ENCODE measurements at regions not wholly inside any gene's neighbourhood (a gene's known extent, or its start where the extent isn't known, plus 50 kb on each side); places are given as distances from the start of the nearest gene placed in this dataset.

DNA sequence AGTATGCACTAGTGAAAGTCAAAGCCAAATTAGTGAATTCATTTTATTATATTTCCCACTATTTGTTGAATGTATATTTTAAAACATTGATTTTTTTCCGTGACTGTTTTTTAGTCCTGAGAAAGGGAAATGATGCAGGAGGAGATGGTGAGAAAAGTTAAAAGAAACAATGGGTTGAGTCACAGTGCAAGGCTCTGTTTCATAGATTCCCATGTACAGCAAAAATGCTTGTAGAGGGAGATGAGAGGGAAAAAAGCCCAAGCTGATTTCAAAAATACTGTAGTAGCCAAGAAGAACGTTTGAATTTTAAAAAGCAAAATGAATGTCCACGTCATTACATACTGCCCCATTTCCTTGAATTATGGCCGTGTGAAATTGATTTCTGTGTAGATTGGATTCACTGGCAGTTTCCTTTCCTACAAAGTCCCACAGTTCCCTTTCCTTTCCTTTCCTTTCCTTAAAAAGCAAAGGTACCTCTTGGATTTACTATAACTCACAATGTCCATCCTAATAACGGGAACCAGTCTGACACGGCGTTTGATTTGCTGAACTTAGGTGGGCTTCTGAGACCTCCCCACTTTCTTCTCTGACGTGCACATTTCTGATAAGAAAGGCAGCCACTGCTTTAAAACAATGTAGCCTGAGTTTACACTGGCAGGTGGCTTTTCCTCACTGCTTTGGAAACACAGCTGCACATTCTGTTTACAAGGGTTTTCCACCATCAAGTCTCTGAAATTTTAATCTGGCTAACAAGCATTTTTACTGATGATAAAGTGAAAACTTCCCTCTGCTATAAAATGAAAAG, 63.7 kb downstream of the SPCS3 start:
- DNase-seq (ENCODE audit: low spot score): no peak

DNA sequence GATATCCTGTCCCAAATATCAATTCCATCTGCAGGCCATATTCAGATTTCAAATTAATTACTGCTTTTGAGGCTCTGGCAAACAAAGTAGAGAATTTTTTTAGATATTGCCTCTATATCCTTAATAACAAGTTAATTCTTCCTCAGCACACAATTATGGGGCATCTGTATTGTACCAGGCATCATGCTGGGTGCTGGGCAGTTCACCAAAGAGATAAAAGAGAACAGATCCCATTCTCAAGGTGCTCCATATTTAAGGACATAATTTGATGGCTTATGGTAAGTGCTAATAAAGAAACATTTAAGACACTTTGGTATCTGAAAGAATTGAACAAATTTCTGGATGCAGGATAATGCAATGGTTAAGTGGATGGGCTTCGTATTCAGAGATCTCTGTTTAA, 65.8 kb downstream of the SPCS3 start:
- DNase-seq (ENCODE audit: low spot score): no peak

DNA sequence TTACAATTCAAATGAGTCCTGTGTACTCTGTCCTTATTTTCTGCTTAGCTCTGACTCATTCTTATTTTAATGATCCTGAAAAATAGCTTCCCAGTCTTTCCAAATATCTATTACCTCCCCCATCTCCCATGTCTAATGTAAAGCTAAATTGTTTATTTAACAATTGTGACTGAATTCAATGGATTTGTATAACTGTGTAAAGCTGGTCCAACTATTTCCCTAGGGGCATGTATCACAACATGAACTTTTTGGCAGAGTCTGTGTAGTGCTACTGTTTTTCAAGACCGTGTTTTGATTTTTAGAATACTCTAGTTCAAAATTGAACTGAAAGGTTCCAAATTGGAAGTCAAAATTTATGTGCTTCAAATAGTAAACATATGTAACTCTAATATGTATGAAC, 67.8 kb downstream of the SPCS3 start:
- DNase-seq (ENCODE audit: low spot score): no peak

GRCh38 chr4:176393306-176394013, 73.7 kb downstream of the SPCS3 start:
- peak; percentile 18 for DNase-seq (ENCODE audit: low spot score)

GRCh38 chr4:176400816-176401461, 81.2 kb downstream of the SPCS3 start:
- no peak for DNase-seq (ENCODE audit: low spot score)

DNA sequence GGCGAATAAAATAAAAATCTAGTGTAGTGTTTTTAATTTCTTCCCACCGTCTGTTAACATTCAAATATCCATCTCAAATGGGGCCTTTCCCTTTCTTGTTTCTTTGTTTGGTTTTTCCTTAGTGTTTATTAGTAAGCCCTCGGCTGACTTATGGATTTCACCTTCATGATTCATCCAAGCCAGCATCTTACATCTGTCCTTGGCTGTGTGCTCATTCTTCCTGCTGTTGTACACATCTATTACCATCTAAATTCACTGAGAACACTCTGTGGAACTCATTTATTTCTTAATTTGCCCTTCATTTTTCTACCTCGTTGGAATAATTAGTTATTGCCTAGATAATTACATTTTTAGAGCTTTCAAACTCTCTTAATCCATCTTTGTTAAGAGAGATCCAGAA, 84.9 kb downstream of the SPCS3 start:
- no peak for DNase-seq (ENCODE audit: low spot score)

DNA sequence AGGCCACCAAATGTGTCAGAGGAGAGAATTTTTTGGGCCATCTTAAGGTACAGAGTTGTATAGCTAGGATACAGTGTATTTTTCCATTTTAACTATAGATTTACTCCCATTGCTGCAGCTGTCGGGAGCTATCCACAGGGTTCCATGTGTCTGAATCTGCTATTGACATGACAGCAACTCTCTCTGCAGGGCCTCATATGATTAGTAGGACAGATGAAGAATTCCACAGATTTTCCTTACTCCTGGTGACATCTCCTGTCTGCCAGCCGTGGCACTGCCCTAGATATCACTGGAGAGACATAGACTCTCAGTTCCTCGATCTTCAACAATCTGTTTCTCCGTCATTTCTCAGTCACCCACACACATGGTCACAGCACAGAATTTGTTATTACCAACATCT, 86.5 kb downstream of the SPCS3 start:
- DNase-seq (ENCODE audit: low spot score): no peak

DNA sequence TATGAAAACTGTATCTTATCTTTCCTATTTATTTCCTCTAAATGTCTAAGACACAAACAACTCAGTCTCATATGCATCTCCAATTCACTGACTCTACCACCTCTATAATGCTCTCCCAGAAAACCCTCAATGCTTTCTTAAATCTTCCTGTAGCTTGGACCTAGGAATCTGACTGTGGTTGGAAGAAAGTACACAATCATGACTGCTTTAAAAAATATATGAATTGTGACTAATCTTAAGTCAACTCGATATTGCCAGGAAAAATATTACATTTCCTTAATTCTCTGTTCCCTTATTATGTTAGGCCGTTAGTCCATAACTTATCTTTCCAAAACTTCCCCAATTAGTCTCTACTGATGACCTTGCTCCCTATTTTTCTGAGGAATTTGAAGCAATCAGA, 87.0 kb downstream of the SPCS3 start:
- DNase-seq (ENCODE audit: low spot score): no peak

GRCh38 chr4:176409627-176410026, 89.9 kb downstream of the SPCS3 start:
- no peak for DNase-seq (ENCODE audit: low spot score)

DNA sequence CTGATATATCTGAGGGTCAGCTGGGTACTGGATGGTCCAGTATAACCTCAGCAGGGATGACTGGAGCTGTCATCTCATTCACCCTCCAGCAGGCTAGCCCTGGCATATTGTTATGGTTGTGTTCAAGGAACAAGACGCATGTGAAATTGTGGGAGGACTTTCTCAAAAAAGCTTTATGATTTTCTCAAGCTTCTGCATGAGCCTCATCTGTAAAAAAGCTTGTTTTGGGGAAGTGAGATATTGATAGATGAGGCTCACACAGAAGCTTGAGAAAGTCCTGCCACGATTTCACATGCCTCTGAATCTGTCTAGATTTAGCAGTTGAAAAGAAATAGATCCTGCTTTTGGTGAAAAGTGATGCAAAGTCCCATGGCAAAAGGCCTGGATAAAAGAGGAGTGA, 93.4 kb downstream of the SPCS3 start:
- no peak for DNase-seq (ENCODE audit: low spot score)

- DNase-seq (ENCODE audit: low spot score): no peak
Measured at GRCh38 chr4:176422001-176422400, 102.2 kb downstream of the SPCS3 start.

- DNase-seq (ENCODE audit: low spot score): no peak
Measured at GRCh38 chr4:176422511-176422910, 102.7 kb downstream of the SPCS3 start.

GRCh38 chr4:176425035-176425434, 105.3 kb downstream of the SPCS3 start:
- DNase-seq (ENCODE audit: low spot score): no peak

DNA sequence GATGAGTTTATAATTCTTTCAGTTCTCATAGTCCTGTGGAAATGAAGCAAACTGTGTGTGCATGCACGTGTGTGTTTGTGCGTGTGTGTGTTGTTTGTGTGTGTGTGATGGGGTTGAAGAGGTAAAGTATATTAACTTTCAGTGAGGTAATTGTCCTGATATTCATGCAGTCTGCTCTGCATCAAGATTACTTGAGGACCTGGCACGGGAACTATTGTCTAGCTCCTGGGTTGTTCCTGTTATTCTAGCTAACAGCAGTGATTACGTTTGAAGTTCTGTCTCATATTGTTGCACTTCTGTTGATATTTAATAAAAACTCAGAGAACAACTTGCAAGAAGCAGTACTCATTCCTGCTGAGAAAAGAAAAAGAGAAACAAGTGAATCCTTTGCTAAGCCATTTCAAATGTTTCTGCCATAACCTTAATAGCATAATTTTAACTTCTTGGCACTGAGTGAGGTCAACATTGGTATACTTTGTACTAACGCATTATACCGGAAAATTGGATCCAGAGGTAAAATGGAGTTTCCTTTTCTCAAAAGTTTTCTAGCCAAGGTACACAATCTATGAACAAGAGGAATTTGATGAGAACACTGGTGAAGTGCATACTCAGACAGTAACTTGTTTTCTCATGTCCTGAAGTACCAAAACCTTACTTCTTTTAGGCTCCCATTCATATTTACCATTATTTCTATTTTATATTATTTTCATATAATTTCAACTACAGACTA, 113.2 kb downstream of the SPCS3 start:
- no peak for DNase-seq (ENCODE audit: low spot score)

GRCh38 chr4:176433983-176434382, 114.2 kb downstream of the SPCS3 start:
- no peak for DNase-seq (ENCODE audit: low spot score)

DNA sequence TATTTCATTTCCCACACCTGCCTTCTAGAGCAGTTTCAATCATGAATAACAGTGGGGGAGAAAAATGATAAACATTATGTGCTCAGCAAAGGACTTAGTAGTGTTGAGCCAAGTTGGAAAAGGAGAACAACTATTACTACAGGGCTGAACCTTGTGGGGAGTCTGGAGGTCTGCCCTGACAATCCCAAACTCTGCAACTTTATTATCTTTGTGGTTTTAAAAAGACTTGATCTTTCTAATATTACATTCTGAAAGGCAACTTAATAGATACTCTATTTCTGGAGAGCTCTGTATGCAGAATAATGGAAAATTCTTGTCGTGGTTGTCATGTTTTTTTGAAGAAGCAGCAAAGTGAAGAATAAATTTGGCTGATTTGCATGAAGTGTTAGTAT, 116.1 kb downstream of the SPCS3 start:
- no peak for DNase-seq (ENCODE audit: low spot score)

- DNase-seq (ENCODE audit: low spot score): no peak
Measured at GRCh38 chr4:176436293-176436973, 116.7 kb downstream of the SPCS3 start.

DNA sequence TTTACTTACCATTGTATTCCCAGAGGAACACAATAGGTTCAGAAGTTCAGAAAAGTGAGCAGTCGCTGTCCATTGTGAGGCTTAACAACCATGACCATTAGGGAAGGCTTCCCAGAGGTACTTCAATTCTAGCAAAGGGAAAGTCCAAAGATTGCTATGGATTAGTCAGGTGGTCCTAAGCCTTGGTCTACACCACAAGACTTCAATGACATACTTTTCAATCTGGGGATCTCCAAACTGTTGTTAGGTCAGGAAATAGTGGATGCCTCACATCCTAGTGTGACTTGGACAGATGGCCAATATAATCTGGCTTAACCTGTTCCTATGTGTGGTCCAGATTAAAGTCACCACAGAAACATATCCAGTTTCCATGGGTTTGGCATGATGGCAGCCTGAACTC, 118.0 kb downstream of the SPCS3 start:
- no peak for DNase-seq (ENCODE audit: low spot score)

- no peak for DNase-seq (ENCODE audit: low spot score)
Measured at GRCh38 chr4:176438401-176438800, 118.6 kb downstream of the SPCS3 start.

DNA sequence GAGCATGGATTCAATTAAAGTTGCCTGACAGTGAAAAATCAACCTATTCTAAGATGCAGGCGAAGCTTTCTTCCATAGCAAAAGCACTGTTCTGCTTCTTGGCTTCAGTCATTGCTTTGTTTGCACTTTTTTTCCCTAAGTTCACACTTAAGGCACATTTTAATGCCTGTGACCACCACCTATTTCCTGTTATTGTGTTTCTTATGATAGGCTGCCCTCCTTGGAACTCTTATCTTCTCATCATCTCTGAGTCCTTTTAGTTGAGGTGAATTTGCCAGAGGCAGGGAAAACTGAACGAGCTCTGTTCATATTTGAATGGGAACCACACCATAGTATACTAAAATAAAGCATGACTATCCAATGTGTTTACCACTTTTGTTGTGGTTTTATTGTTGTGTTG, 119.8 kb downstream of the SPCS3 start:
- DNase-seq (ENCODE audit: low spot score): no peak

DNA sequence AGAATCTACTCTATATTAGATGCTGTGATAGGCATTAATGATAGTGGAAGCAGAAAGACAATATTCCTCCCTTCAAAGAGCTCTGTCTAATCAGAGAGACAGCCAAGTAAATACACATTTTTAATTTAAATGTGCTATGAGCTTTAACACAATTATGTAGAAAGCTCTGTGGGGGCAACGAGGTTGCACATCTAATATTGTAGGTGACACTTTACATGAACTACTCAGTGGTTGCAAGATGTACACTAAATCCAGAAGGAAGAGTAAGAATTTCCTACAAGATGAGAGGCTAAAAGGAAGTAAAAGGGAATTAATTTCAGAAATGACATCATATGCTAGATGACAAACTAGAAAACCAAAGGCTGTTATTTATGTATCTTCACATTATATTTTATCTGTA, 120.9 kb downstream of the SPCS3 start:
- no peak for DNase-seq (ENCODE audit: low spot score)

DNA sequence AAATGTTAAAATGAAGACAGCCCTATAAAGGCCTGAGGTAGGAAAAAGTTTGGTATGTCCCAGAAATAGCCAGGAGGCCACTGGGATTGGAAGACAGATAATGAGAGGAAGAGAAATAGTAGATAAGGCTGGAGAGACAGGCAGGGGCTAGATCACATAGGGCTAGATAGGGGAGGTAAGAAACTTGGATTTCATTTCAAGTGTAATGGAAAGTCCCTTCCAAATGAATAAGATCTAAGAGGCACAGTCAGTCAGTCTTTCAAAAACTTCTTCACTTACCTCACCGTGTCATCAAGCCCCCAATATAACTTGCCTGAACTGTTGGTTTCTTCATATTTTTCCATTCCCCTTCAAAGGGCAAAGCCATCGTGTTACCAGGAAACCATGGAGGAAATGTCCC, 121.8 kb downstream of the SPCS3 start:
- DNase-seq (ENCODE audit: low spot score): no peak
